Suprapubic skin (tissue), 4 donors: ENCODE measurements at regions not wholly inside any gene's neighbourhood (a gene's known extent, or its start where the extent isn't known, plus 50 kb on each side); places are given as distances from the start of the nearest gene placed in this dataset.

Experiments
- DNase-seq, 2 donors: peaks; one replicate each; pipeline ENCODE4 v3.0.0-alpha.2; 2019; ENCODE audit warnings: low spot score in 2 of 2
- H3K27ac ChIP-seq: fragments of 200-600 bp; sonication (generic); one replicate; pipeline ENCODE4 v1.5.1; 2019
- H3K27me3 ChIP-seq: fragments of 200-600 bp; sonication (generic); one replicate; pipeline ENCODE4 v1.5.1; 2019
- H3K36me3 ChIP-seq: fragments of 200-600 bp; sonication (generic); one replicate; pipeline ENCODE4 v1.5.1; 2019
- H3K4me1 ChIP-seq: fragments of 200-600 bp; sonication (generic); one replicate; pipeline ENCODE4 v1.5.1; 2019
- H3K4me3 ChIP-seq: fragments of 200-600 bp; sonication (generic); one replicate; pipeline ENCODE4 v1.5.1; 2019; ENCODE audit warnings: mild to moderate bottlenecking
- H3K9me3 ChIP-seq: fragments of 200-600 bp; sonication (generic); one replicate; pipeline ENCODE4 v1.5.1; 2019
- CTCF ChIP-seq, 2 donors: fragments of 200-600 bp in 1 of 2; fragments of 450-650 bp in 1 of 2; sonication (generic) in 1 of 2; IDR thresholded peaks; one replicate each; pipeline ENCODE4 v1.5.1; 2016 to 2019; ENCODE audit warnings: antibody characterized with exemption in 2 of 2, mild to moderate bottlenecking in 1 of 2, moderate library complexity in 1 of 2
- EP300 ChIP-seq: sonication (generic); formaldehyde crosslinking; IDR thresholded peaks from one replicate; pipeline ENCODE4 v1.6.1; 2017; ENCODE audit warnings: antibody characterized with exemption
- POLR2A ChIP-seq, 2 donors: fragments of 450-650 bp; IDR thresholded peaks; one replicate each; pipeline ENCODE4 v1.6.1; 2017; ENCODE audit warnings: antibody characterized with exemption in 2 of 2, mild to moderate bottlenecking in 2 of 2, moderate library complexity in 2 of 2
- POLR2AphosphoS5 ChIP-seq, 3 donors: sonication (generic); formaldehyde crosslinking; IDR thresholded peaks; one replicate each; pipeline ENCODE4 v1.6.1; 2017; ENCODE audit warnings: antibody characterized with exemption in 3 of 3
- whole genome bisulfite sequencing: methylation state at CpG from one replicate; pipeline ENCODE4 v1.1.5; 2018; 5-methylcytosine and 5-hydroxymethylcytosine counted together

- 59% methylated on average over 9 of the region's 9 CpGs for WGBS
- H3K4me1 ChIP-seq, result peaks cover 12% of the 10 kb centered on the region
- TF ChIP-seq POLR2AphosphoS5 (IDR thresholded peaks at IDR 0.05) (peak in 2 of 3 donors; percentile 62 to 86), CTCF (IDR thresholded peaks at IDR 0.05) (no peak)
- peak overlapping the region; percentile 35 for H3K27ac ChIP-seq
- no peaks in the 10 kb centered on the region for H3K9me3 ChIP-seq
- H3K4me3 ChIP-seq, result no peak overlapping the region
- no peak for DNase-seq
- H3K36me3 ChIP-seq, result no peaks in the 10 kb centered on the region
- H3K27me3 ChIP-seq, result no peaks in the 10 kb centered on the region
Measured at GRCh38 chr3:30511524-30512251, 94.7 kb upstream of the TGFBR2 start.

GRCh38 chr3:30512576-30512975, 93.8 kb upstream of the TGFBR2 start:
- 29% methylated on average over 1 of the region's 1 CpG for WGBS
- DNase-seq, result no peak
- Histone ChIP-seq H3K9me3 (no peaks in the 10 kb centered on the region), H3K27me3 (no peaks in the 10 kb centered on the region), H3K4me3 (no peak overlapping the region), H3K4me1 (peaks cover 17% of the 10 kb centered on the region), H3K36me3 (no peaks in the 10 kb centered on the region), H3K27ac (no peak overlapping the region)
- TF ChIP-seq POLR2AphosphoS5 (IDR thresholded peaks at IDR 0.05) (no peak), EP300 (no peak)

DNA sequence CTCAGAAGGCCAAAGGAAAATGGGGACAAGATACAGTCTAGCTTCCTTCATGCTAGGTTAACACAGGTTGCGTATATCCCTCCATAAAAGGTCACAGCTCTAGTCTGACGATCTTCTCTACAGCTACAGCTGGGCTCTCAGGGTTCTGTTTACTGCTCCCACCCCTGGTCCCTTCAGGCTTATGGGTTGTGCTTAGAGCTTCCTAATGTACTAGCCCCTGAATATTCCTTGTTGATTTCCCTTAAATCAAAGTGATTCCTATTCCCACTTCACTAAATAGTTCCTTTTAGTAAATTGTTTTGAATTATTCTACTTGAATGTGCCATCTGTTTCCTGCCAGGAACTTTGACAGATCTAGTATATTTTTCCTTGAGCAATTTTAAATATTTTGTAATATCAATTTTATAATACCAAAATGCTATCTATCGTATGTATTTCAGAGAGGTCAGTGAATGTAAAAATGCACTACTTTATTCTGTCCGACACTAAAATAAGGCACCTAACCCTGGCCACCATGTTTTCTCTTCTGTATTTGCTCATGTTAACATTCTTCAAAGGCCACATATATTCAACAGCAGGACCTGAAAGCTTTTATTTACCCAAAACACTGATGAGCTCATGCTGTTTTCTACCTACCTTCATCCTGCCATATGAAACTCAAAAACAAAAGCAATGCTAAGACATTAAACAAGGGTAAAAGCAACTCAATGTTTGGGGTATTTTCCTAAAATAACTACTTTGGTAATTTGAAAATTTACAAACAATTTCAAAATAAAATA, 92.8 kb upstream of the TGFBR2 start:
- TF ChIP-seq EP300 (no peak), CTCF (IDR thresholded peaks at IDR 0.05) (no peak), POLR2A (IDR thresholded peaks at IDR 0.05) (no peak), POLR2AphosphoS5 (IDR thresholded peaks at IDR 0.05) (no peak)
- 92% methylated on average over 4 of the region's 4 CpGs for WGBS
- no peaks in the 10 kb centered on the region for H3K36me3 ChIP-seq
- peaks cover 27% of the 10 kb centered on the region for H3K4me1 ChIP-seq
- H3K27ac ChIP-seq, result no peak overlapping the region
- H3K27me3 ChIP-seq, result no peaks in the 10 kb centered on the region
- no peak for DNase-seq
- H3K4me3 ChIP-seq, result no peak overlapping the region
- H3K9me3 ChIP-seq, result no peaks in the 10 kb centered on the region

- Histone ChIP-seq H3K27me3 (no peaks in the 10 kb centered on the region), H3K36me3 (no peaks in the 10 kb centered on the region), H3K4me1 (peaks cover 37% of the 10 kb centered on the region), H3K27ac (no peak overlapping the region), H3K4me3 (no peak overlapping the region), H3K9me3 (no peaks in the 10 kb centered on the region)
- 31% methylated on average over 2 of the region's 2 CpGs for WGBS
- DNase-seq, result no peak
- TF ChIP-seq CTCF (IDR thresholded peaks at IDR 0.05) (no peak), POLR2A (IDR thresholded peaks at IDR 0.05) (no peak), POLR2AphosphoS5 (IDR thresholded peaks at IDR 0.05) (no peak), EP300 (no peak)
Measured at GRCh38 chr3:30516238-30516637, 90.2 kb upstream of the TGFBR2 start.

DNA sequence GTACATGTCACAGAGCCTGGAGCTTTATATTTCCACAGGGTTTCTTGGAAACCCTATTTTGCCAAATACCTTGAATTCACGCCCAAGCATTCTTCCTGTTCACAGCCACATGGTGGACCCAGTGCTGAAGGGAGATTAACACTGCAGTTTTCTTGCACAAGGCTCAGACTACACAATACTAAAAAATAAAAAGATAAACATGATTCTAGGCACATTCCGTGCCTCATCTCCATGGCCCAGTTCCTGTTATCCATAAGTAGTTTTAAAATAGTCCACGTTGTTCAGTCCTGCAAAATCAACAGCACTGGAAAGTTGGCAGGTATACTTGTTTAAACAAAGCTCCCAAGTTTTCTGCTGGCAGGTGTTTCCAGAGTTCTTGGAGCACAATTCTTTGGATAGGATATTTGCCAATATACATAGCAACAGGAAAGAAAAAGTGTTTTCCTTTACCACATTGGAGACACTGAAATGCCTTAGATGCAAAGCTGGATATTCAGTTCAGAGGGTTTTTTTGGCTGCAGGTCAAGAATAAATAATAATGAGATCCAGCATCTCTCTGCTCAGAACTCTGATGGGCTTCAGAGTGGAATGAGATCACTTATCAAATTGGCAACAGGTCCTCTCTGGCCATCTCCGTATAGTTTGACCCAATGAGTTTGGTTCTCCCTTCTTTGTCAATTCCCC, 88.1 kb upstream of the TGFBR2 start:
- no peaks in the 10 kb centered on the region for H3K27me3 ChIP-seq
- 17% methylated on average over 4 of the region's 4 CpGs for WGBS
- H3K4me1 ChIP-seq, result peaks cover 42% of the 10 kb centered on the region
- no peak for DNase-seq
- no peaks in the 10 kb centered on the region for H3K9me3 ChIP-seq
- peak overlapping the region; percentile 69 for H3K27ac ChIP-seq
- H3K4me3 ChIP-seq, result no peak overlapping the region
- no peaks in the 10 kb centered on the region for H3K36me3 ChIP-seq
- peak in 2 of 3 donors; percentile 72 to 92 for TF ChIP-seq POLR2AphosphoS5 (IDR thresholded peaks at IDR 0.05)
- TF ChIP-seq POLR2A (IDR thresholded peaks at IDR 0.05), result no peak
- peak; percentile 85 for TF ChIP-seq EP300
- TF ChIP-seq CTCF (IDR thresholded peaks at IDR 0.05), result no peak
